Keratinocyte (primary cell): ENCODE measurements at regions not wholly inside any gene's neighbourhood (a gene's known extent, or its start where the extent isn't known, plus 50 kb on each side); places are given as distances from the start of the nearest gene placed in this dataset.

Source experiments
- CTCF ChIP-seq, 3 experiments: IDR thresholded peaks in 1 of 3; conservative IDR thresholded peaks in 1 of 3; optimal IDR thresholded peaks in 1 of 3; 2 replicates in 2 of 3; 3 replicates in 1 of 3; pipeline versions ENCODE3 to v1.5.1; 2011; ENCODE audit warnings: low read length in 3 of 3, mild to moderate bottlenecking in 3 of 3, moderate library complexity in 2 of 3, control low read depth in 1 of 3, inconsistent platforms in 1 of 3; ENCODE audit not compliant: insufficient read depth in 2 of 3; ENCODE audit errors: extremely low read depth in 1 of 3
- EZH2 ChIP-seq: IDR thresholded peaks from one replicate; pipeline ENCODE4 v1.6.1; 2012; ENCODE audit warnings: inconsistent platforms, mild to moderate bottlenecking, low read length, moderate library complexity

- no peak for TF ChIP-seq CTCF (optimal IDR thresholded peaks at IDR 0.05 in 1 of 3, IDR thresholded peaks at IDR 0.05 in 1 of 3, conservative IDR thresholded peaks at IDR 0.05 in 1 of 3; ENCODE audit: extremely low read depth in 1 of 3, insufficient read depth in 2 of 3, low read length in 3 of 3)
- TF ChIP-seq EZH2, result no peak
Observed at GRCh38 chr6:139545206-139546105, 171.0 kb upstream of the CITED2 start.
